ENCODE measurements at regions not wholly inside any gene's neighbourhood (a gene's known extent, or its start where the extent isn't known, plus 50 kb on each side); places are given as distances from the start of the nearest gene placed in this dataset.
"Not testable (repeated sequence)": the region's sequence is repeated elsewhere in the genome, so short reads cannot be mapped to it uniquely, and the experiment has no call there.

DNA sequence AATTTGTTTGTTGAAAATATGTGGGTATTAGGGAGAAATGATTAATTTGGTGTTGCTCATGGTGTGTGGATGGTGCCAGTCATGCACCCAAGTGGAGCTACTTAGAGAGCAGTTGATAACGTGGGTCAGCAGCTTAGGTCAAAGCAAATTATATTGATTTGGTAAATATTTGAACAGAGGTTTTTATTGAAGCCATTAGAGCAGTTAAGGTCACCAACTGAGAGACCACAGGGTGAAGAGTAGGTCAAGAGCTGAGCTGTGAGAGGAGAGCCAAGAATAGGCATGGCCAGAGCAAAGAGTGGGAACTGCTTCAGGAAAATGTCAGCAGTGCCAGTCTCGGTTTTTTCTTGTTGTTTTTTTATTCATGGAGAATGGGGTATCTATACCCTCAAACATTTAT, 97.9 kb downstream of the TMEM168 start:
- Histone ChIP-seq H3K27ac (no peak overlapping the region), H3K9me3 (peaks cover 0 to 40% (median 0%) of the 10 kb centered on the region in 3 donors), H3K36me3 (no peaks in the 10 kb centered on the region), H3K4me1 (no peaks in the 10 kb centered on the region), H3K27me3 (no peaks in the 10 kb centered on the region), H3K4me3 (no peak overlapping the region)
- 30 to 46% methylated on average over 2 of the region's 2 CpGs for WGBS, 2 donors (ENCODE audit: low coverage in 1 of 2)
- TF ChIP-seq EP300 (IDR thresholded peaks at IDR 0.05), result no peak
- no peak for TF ChIP-seq POLR2A (IDR thresholded peaks at IDR 0.05)
- TF ChIP-seq, protein P1, sequence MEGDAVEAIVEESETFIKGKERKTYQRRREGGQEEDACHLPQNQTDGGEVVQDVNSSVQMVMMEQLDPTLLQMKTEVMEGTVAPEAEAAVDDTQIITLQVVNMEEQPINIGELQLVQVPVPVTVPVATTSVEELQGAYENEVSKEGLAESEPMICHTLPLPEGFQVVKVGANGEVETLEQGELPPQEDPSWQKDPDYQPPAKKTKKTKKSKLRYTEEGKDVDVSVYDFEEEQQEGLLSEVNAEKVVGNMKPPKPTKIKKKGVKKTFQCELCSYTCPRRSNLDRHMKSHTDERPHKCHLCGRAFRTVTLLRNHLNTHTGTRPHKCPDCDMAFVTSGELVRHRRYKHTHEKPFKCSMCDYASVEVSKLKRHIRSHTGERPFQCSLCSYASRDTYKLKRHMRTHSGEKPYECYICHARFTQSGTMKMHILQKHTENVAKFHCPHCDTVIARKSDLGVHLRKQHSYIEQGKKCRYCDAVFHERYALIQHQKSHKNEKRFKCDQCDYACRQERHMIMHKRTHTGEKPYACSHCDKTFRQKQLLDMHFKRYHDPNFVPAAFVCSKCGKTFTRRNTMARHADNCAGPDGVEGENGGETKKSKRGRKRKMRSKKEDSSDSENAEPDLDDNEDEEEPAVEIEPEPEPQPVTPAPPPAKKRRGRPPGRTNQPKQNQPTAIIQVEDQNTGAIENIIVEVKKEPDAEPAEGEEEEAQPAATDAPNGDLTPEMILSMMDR (IDR thresholded peaks at IDR 0.05), result no peak
- no peak for TF ChIP-seq POLR2AphosphoS5 (IDR thresholded peaks at IDR 0.05)
- ATAC-seq, result no peak

DNA sequence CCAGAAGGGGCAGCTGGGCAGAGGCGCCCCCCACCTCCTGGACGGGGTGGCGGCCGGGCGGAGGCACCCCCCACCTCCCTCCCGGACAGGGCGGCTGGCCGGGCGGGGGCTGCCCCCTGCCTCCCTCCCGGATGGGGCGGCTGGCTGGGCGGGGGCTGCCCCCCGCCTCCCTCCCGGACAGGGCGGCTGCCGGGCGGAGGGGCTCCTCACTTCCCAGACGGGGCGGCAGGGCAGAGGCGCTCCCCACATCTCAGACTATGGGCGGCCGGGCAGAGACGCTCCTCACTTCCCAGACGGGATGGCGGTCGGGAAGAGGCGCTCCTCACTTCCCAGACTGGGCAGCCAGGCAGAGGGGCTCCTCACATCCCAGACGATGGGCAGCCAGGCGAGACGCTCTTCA, 93.0 kb downstream of the TMEM168 start:
- WGBS, 2 donors (ENCODE audit: low coverage in 1 of 2), result no CpG with 5 or more reads among the region's 30 CpGs
- H3K4me1 ChIP-seq, H3K36me3 ChIP-seq, ATAC-seq, H3K27me3 ChIP-seq, H3K4me3 ChIP-seq, H3K27ac ChIP-seq: not testable (repeated sequence)
- H3K9me3 ChIP-seq, result peaks cover 0 to 39% (median 0%) of the 10 kb centered on the region in 3 donors

DNA sequence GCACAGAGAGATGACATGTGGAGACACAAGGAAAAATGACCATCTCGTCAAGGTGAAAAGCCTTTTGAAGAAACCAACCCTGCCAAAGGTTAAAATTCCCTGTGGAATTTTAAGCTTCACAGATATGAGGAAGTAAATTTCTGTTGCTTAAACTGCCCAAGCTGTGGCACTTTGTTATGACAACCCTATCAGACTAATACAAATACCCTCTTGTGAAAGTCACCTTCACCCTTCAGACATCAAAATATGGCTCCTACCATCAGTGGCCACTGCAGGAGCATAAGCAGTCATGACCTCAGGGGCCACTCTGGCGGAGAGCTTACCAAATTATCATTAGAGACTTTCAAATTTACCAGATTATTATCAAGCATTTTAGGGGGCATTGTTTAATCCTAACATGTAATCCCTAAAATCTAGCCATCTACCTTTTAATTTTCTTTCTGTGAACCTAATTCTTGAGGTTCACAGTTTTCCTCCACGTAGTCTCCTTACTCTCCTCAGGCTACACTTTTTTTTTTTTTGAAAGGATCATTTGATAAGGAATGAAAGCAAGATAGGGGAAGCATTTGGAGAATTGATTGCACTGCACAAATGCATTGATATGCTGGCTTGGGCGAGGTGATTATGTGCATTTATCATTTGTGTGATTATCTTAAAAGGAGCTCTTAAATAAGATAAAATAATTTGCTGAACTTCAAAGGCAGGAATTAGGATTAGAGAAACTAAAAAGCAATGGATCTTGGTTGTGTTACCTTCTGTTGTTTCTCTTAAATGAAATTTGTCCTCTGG, 90.3 kb downstream of the TMEM168 start:
- Histone ChIP-seq H3K27ac (no peak overlapping the region), H3K36me3 (no peaks in the 10 kb centered on the region), H3K4me3 (no peak overlapping the region), H3K4me1 (no peaks in the 10 kb centered on the region), H3K27me3 (no peaks in the 10 kb centered on the region), H3K9me3 (peaks cover 0 to 19% (median 0%) of the 10 kb centered on the region in 3 donors)
- TF ChIP-seq EP300 (IDR thresholded peaks at IDR 0.05) (no peak), POLR2A (IDR thresholded peaks at IDR 0.05) (no peak), POLR2AphosphoS5 (IDR thresholded peaks at IDR 0.05) (no peak)
- TF ChIP-seq, protein P1 (IDR thresholded peaks at IDR 0.05), result no peak
- ATAC-seq, result no peak
- WGBS, 2 donors (ENCODE audit: low coverage in 1 of 2), result 32 to 97% methylated on average over 4 of the region's 4 CpGs

DNA sequence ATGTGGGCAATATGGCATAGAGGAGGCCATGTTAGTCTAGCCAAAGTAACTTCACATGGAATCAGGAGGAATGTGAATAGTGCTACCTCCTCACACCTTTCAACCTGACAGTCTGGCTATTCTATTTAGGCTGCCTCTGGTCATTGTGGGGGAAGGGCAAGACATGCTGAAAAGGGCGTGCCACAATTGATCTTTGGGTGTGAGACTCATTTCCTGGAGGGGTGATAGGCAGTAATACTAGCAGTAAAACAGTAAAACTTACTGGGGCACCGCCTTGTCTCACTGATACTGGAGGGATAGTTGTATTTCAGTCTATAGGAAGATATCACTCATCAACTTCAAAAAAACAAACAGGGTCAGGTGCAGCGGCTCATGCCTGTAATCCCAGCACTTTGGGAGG, 88.7 kb downstream of the TMEM168 start:
- Histone ChIP-seq H3K4me1 (no peaks in the 10 kb centered on the region), H3K4me3 (no peak overlapping the region), H3K36me3 (no peaks in the 10 kb centered on the region), H3K9me3 (peaks cover 0 to 19% (median 0%) of the 10 kb centered on the region in 3 donors), H3K27me3 (no peaks in the 10 kb centered on the region), H3K27ac (no peak overlapping the region)
- 83 to 92% methylated on average over 2 of the region's 3 CpGs for WGBS, 2 donors (ENCODE audit: low coverage in 1 of 2)
- ATAC-seq, result no peak
- TF ChIP-seq, protein P1 (IDR thresholded peaks at IDR 0.05), result no peak
- TF ChIP-seq POLR2A (IDR thresholded peaks at IDR 0.05), result no peak
- no peak for TF ChIP-seq EP300 (IDR thresholded peaks at IDR 0.05)
- TF ChIP-seq POLR2AphosphoS5 (IDR thresholded peaks at IDR 0.05), result no peak

DNA sequence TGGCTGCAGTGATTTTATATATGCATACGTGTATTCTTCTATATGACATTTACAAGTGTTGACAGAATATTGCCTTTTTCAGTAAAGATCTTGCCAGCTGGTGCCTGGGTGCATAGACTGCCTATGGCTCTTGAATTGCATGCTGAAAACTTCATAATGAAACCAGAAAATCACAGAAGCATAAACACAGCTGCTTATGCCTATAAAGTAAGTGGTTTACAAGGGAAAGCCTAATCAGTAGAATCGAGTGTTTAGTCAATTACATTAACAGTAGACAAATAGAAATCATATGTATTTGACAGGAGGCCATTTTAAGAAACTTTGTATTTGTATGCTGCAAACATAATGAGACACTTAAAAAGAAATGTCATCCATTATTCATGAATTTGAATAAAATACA, 82.5 kb downstream of the TMEM168 start:
- Histone ChIP-seq H3K4me1 (no peaks in the 10 kb centered on the region), H3K9me3 (no peaks in the 10 kb centered on the region), H3K4me3 (no peak overlapping the region), H3K27ac (no peak overlapping the region), H3K27me3 (no peaks in the 10 kb centered on the region), H3K36me3 (no peaks in the 10 kb centered on the region)
- TF ChIP-seq POLR2AphosphoS5 (IDR thresholded peaks at IDR 0.05) (no peak), POLR2A (IDR thresholded peaks at IDR 0.05) (no peak), EP300 (IDR thresholded peaks at IDR 0.05) (no peak)
- TF ChIP-seq, protein P1 (IDR thresholded peaks at IDR 0.05), result no peak
- 25 to 55% methylated on average over 2 of the region's 2 CpGs for WGBS, 2 donors (ENCODE audit: low coverage in 1 of 2)
- no peak for ATAC-seq
